Rectal smooth muscle tissue (tissue), 1 donor: ENCODE measurements at regions not wholly inside any gene's neighbourhood (a gene's known extent, or its start where the extent isn't known, plus 50 kb on each side); places are given as distances from the start of the nearest gene placed in this dataset.

Experiments used
- H3K27ac ChIP-seq: one replicate; pipeline ENCODE4 v1.7.0; 2013; ENCODE audit warnings: low read depth, low read length, inconsistent platforms
- H3K27me3 ChIP-seq: one replicate; pipeline ENCODE4 v1.7.0; 2013; ENCODE audit warnings: low read length; ENCODE audit not compliant: control insufficient read depth, insufficient read depth
- H3K36me3 ChIP-seq: one replicate; pipeline ENCODE4 v1.7.0; 2013; ENCODE audit warnings: low read length; ENCODE audit not compliant: control insufficient read depth, insufficient read depth
- H3K4me1 ChIP-seq: one replicate; pipeline ENCODE4 v1.7.0; 2013; ENCODE audit warnings: low read length; ENCODE audit not compliant: control insufficient read depth, insufficient read depth
- H3K4me3 ChIP-seq: one replicate; pipeline ENCODE4 v1.7.0; 2013; ENCODE audit warnings: low read length
- H3K9ac ChIP-seq: one replicate; pipeline ENCODE4 v1.7.0; 2013; ENCODE audit warnings: low read length

DNA sequence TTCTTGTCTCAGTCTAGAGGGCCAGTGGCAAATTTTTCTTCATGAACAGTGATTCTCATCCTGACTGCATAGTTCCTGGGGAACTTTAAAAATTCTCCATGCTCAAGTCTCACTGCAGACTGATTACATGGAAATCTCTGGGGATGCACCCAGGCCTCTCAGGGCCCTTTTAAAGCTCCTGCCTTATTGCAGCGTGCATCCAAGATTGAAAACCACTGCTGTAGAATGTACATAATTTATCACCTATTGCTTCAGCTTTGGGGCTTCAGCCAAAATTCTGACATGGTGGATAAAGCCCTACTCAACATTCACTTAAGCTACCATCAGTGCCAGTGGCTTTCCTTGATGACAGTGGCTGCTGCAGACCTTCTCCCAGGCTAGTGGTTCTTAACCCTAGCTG lies 143.8 kb downstream of the BTBD3 start:
- no peaks in the 10 kb centered on the region for H3K4me1 ChIP-seq
- H3K4me3 ChIP-seq: no peak overlapping the region
- no peaks in the 10 kb centered on the region for H3K27me3 ChIP-seq
- no peak overlapping the region for H3K27ac ChIP-seq
- no peaks in the 10 kb centered on the region for H3K36me3 ChIP-seq
- no peak overlapping the region for H3K9ac ChIP-seq

DNA sequence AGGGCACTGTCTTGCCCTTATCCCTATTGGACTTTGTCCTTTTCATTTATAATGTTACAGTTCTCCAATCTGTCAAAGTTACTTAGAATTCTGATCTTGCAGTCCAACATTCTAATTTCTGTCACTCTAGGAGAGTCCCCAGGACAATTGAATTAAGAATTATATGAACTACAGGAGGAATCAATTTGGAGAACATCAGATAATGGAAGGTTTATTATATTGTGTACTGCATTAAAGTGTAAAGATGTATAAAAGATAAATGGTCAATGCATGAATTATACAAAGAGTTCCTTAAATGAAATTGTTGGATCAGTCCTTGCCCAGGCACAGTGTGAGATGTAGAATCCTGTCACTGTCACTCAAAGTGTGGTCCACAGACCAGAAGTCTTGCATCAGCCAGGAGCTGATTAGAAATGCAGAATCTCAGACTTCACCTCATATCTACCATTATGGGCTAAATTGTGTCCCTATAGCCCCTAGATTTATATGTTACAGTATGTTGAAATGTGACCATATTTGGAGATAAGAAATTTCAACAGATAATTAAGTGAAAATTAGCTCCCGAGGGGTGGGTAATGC lies 145.5 kb downstream of the BTBD3 start:
- H3K27ac ChIP-seq: no peak overlapping the region
- no peak overlapping the region for H3K4me3 ChIP-seq
- H3K36me3 ChIP-seq: no peaks in the 10 kb centered on the region
- H3K4me1 ChIP-seq: peaks cover under 1% of the 10 kb centered on the region
- no peaks in the 10 kb centered on the region for H3K27me3 ChIP-seq
- H3K9ac ChIP-seq: no peak overlapping the region

DNA sequence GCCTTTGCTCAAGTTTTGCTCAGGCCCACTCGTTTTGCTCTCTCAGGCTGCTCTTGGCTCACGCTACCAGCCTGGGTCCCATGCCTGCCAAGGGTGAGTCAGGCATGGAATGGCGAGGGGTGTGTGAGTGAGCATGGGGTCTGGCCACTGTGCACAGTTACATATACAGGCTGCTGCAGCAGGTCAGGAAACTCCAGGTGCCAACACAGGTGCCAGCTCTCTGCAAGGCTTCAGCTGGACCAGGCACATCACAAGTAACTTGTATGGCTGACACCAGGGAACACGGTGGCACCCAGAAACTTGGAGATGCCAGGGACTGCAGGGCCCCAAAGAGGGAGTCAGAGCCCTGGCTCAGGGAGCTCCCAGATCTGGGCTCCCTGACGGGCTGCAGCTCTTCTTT lies 146.8 kb downstream of the BTBD3 start:
- H3K36me3 ChIP-seq: no peaks in the 10 kb centered on the region
- no peak overlapping the region for H3K27ac ChIP-seq
- no peak overlapping the region for H3K4me3 ChIP-seq
- H3K27me3 ChIP-seq: no peaks in the 10 kb centered on the region
- H3K9ac ChIP-seq: no peak overlapping the region
- H3K4me1 ChIP-seq: peaks cover 2% of the 10 kb centered on the region

GRCh38 chr20:12067686-12068085 lies 150.0 kb downstream of the BTBD3 start:
- Histone ChIP-seq H3K9ac (no peak overlapping the region), H3K36me3 (no peaks in the 10 kb centered on the region), H3K27ac (no peak overlapping the region), H3K27me3 (no peaks in the 10 kb centered on the region), H3K4me3 (no peak overlapping the region), H3K4me1 (peaks cover 2% of the 10 kb centered on the region)

DNA sequence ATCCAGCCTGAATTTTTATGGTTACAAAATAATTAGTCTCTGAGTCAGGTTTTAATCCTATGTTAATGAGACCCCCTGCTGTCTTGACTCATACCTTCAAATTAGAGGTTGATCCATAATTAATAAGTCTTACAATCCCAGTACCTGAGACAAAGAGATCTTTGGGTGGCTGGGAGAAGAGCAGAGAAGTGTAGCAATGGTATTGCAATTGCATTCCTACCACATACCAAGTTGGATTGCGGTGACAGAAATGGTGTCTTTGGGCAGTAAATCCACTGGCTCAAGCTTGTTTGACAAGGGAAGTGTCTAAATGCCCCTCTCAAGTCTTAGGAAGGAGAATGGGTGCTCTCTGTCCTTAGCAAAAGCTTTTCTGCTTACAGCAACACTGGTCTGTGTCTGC lies 150.4 kb downstream of the BTBD3 start:
- Histone ChIP-seq H3K27ac (no peak overlapping the region), H3K27me3 (no peaks in the 10 kb centered on the region), H3K4me1 (peaks cover 2% of the 10 kb centered on the region), H3K36me3 (no peaks in the 10 kb centered on the region), H3K4me3 (no peak overlapping the region), H3K9ac (no peak overlapping the region)

DNA sequence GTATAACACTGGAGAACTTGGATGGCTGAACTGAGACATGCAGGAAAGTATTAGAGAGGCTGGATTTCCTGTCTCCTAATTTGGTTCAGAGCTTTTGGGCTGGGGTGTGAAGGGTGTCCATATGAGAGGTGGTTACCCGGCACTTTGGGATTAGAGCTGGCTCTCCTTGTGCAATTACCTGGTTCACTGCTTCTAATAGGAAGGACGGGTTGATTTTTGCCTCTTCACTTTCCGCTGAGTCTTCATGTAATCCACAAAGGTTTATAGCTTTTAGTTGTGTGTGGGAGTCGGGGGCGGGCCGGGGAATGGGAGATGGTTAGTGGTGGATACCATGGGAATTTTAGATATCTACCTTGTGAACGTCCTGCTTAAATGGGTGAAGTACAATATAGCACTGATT lies 151.5 kb downstream of the BTBD3 start:
- H3K27ac ChIP-seq: no peak overlapping the region
- no peak overlapping the region for H3K4me3 ChIP-seq
- H3K27me3 ChIP-seq: no peaks in the 10 kb centered on the region
- no peaks in the 10 kb centered on the region for H3K36me3 ChIP-seq
- H3K4me1 ChIP-seq: peaks cover 2% of the 10 kb centered on the region
- H3K9ac ChIP-seq: no peak overlapping the region

DNA sequence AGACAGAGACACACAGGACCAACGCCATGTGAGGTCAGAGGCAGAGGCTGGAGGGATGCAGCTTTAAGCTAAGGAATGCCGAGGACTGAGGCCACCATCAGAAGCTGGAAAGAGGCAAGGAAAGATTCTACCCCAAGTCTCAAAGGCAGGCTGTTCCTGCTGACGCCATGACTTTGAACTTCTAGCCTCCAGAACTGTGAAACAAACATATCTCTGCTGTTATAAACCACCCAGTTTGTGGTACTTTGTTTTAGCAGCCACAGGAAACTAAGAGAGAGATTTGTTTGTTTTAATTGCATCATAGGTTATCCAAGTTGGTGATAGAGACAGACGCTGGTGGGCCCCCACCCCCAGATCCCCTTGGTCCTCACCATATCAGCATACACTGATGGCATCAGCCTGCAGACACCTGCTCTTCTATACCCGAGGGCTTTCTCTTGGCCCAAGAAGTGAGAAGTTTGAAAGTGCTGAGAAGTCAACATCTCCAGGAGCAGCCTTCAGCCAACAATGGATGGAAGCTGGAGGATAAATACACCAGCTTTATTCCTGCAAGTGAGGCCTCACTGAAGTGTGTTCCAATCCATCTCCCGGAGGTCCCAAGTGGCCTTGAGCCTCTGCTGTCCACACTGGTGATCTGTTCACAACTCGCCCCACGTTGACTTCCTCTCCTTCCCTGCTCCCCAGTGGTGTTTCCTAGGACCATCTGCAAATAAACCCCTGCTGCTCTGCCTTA lies 154.7 kb downstream of the BTBD3 start:
- H3K27ac ChIP-seq: no peak overlapping the region
- H3K4me1 ChIP-seq: peaks cover 2% of the 10 kb centered on the region
- no peak overlapping the region for H3K9ac ChIP-seq
- H3K4me3 ChIP-seq: no peak overlapping the region
- no peaks in the 10 kb centered on the region for H3K27me3 ChIP-seq
- H3K36me3 ChIP-seq: no peaks in the 10 kb centered on the region

DNA sequence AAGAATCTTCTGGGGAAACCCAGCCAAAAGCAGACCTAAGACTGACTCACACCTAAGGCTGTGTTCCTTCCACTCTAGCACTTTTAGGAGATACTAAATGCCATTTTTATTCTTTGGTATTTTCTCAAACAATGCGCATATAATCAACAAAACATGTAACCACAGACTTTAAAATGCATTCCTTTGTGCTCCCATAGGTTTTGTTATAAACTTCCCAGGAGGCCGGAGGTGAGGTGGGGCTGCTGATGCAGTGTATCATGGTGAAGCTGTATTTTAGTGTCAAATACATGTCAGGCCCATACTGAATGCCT lies 155.2 kb downstream of the BTBD3 start:
- Histone ChIP-seq H3K27ac (no peak overlapping the region), H3K9ac (no peak overlapping the region), H3K27me3 (no peaks in the 10 kb centered on the region), H3K36me3 (no peaks in the 10 kb centered on the region), H3K4me3 (no peak overlapping the region), H3K4me1 (peaks cover 2% of the 10 kb centered on the region)

DNA sequence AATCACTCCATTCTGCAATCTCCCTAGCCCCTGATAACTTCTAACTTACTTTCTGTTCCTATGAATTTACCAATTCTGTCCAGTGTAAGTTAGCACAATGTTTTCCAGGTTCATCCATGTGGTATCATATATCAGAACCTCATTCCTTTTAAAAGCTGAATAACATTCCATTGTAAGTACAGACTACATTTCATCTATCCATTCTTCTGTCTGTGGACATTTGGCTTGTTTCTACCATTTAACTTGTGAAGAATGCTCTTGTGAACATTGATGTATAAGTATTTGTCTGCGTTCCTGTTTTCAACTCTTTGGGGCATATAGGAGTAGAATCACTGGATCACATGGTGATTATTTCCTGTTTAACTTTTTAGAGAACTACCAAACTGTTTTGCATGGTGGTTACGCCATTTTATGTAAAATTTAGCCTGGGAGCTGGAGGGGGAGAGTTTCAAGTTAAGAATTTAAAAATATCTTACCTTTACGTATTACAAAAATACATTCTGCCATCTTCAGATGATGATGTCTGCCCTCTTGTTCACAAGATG lies 156.5 kb downstream of the BTBD3 start:
- Histone ChIP-seq H3K9ac (no peak overlapping the region), H3K27me3 (no peaks in the 10 kb centered on the region), H3K27ac (no peak overlapping the region), H3K36me3 (no peaks in the 10 kb centered on the region), H3K4me1 (no peaks in the 10 kb centered on the region), H3K4me3 (no peak overlapping the region)

GRCh38 chr20:12076200-12076599 lies 158.5 kb downstream of the BTBD3 start:
- Histone ChIP-seq H3K36me3 (no peaks in the 10 kb centered on the region), H3K27ac (no peak overlapping the region), H3K4me1 (no peaks in the 10 kb centered on the region), H3K4me3 (no peak overlapping the region), H3K9ac (no peak overlapping the region), H3K27me3 (no peaks in the 10 kb centered on the region)

DNA sequence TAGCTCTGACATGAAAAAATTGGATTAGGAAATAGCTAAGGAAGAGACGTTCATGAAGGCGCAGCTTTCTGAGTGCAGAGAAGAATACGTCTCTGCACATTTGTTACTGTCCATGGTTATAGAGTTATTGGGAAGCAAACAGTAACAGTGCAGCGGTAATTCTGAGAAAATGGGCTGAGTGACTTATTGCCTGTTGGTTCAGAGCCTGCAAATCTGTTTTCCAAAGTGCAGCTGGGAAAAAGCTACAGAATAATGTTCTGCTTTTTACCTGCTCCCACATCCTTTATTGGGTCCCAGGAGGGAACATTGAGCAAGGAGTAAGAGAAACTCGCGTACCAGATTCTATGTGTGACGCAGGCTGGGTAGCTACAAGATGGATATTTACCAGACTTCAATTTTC lies 160.2 kb downstream of the BTBD3 start:
- no peak overlapping the region for H3K27ac ChIP-seq
- no peaks in the 10 kb centered on the region for H3K4me1 ChIP-seq
- no peak overlapping the region for H3K4me3 ChIP-seq
- H3K9ac ChIP-seq: no peak overlapping the region
- no peaks in the 10 kb centered on the region for H3K36me3 ChIP-seq
- H3K27me3 ChIP-seq: no peaks in the 10 kb centered on the region

DNA sequence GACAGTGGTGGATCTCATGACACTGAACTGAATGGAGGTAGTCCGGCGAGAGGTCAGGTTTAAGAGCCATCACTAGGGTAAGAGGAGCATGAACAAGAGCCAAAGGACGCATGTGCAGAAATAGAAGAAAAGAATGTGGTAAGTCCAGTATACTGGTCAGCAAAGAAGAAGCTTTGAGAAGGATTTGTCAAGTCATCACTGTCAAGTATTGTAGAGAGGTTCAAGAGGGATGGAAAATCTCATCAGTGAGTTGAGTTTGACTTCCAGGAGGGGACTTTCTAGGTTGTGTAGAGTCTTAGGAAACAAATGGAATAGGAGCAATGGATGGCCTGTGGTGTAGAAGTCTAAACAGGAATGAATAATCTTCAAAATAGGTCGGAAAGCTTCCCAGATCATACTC lies 161.8 kb downstream of the BTBD3 start:
- Histone ChIP-seq H3K36me3 (no peaks in the 10 kb centered on the region), H3K4me1 (no peaks in the 10 kb centered on the region), H3K9ac (no peak overlapping the region), H3K4me3 (no peak overlapping the region), H3K27me3 (no peaks in the 10 kb centered on the region), H3K27ac (no peak overlapping the region)

DNA sequence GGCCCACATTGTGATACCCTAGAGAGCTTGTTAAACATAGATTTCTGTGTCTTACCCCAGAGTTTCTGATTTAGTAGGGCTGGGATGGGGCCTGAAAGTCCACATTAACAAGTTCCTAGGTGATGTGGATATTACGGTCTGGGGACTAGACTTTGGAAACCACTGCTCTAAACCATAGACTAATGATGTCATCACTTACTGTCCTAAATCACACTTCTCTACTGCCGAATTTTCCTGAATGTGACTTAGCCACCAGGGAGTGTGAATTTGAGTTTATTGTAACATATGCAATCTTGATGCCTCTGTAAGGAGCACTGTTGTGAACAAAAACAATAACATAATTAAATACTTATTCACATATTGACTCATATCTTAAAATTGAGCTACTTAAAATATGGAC lies 165.6 kb downstream of the BTBD3 start:
- no peak overlapping the region for H3K4me3 ChIP-seq
- H3K4me1 ChIP-seq: no peaks in the 10 kb centered on the region
- no peak overlapping the region for H3K27ac ChIP-seq
- no peak overlapping the region for H3K9ac ChIP-seq
- no peaks in the 10 kb centered on the region for H3K27me3 ChIP-seq
- no peaks in the 10 kb centered on the region for H3K36me3 ChIP-seq
